ENCODE measurements at regions not wholly inside any gene's neighbourhood (a gene's known extent, or its start where the extent isn't known, plus 50 kb on each side); places are given as distances from the start of the nearest gene placed in this dataset.

DNA sequence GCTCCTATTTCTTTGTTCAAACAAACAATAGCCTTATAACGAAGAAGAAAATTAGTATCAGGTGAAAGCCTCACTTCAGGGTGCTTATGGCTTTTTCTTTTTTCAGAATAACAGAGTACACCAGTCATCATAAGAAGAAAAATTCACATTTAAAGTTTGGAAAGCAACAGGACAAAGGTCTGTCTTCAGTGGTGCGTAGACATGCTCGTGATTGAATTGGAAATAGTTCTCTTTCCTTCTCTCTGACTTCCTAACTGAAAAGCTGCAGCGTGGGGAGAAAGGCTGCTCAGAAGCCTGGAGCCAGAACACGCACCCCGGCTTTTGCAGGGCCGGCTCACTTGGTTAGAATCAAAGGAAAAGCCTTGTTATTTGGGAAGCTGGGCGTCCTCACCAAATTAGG, 127.6 kb upstream of the ZNF516 start (continued):
- TF ChIP-seq, protein P1, sequence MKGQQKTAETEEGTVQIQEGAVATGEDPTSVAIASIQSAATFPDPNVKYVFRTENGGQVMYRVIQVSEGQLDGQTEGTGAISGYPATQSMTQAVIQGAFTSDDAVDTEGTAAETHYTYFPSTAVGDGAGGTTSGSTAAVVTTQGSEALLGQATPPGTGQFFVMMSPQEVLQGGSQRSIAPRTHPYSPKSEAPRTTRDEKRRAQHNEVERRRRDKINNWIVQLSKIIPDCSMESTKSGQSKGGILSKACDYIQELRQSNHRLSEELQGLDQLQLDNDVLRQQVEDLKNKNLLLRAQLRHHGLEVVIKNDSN (CRISPR knock-in tag; IDR thresholded peaks at IDR 0.05) = no peak

DNA sequence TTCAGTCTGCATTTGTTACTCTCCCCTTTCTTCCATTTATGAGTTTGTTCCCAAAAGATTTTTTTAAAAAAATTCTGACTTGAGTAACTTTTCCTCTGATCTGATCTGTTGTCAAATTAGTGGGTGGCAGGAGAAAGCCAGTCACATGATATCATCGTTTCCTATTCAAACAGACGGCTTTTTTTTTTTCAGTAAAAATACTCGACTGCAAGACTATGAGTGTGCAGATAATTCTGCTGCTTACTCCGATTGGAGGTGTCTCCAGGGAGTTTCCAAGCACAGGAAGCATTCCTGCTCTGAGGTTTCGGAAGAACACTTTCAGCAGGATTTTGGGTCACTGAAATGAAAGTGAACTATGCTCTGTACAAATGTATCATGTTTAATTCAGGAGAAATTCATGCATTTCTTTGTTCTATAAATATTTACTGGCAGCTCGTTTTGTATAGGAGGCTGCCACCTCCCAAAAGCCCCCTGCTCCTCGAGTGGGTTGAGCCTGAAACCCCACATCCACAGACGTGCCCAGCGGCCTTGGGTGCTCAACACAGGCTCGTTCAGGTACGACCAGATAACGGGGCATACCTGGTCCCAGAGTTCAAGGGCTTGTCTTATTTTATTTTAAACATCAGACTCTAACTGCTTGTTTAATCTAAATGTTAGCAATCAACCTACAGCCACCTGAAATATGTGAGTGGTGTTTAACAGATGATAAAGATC, 126.9 kb upstream of the ZNF516 start:
- DNase-seq (ENCODE audit: low spot score) = no peak
- no peak for ATAC-seq
- Mint-ChIP-seq H3K4me1 (peaks cover 50% of the 10 kb centered on the region), H3K27ac (no peak overlapping the region), H3K4me3 (peak overlapping the region; percentile 77), H3K9me3 (no peaks in the 10 kb centered on the region), H3K27me3 (ENCODE audit: low read depth) (peaks cover 39% of the 10 kb centered on the region), H3K36me3 (no peaks in the 10 kb centered on the region)
- ChIA-PET CTCF (interaction anchor here (0.7 to 7.1 kb wide), 6 partner anchors 11 to 139 kb away, joined by 3 to 58 read pairs (median 8); no protein-coding TSS in a partner anchor), POLR2A (interaction anchor here (1.0 kb wide), 1 partner anchor 12 kb away, joined by 3 read pairs; no protein-coding TSS in a partner anchor)
- TF ChIP-seq SOX15 (CRISPR knock-in tag; IDR thresholded peaks at IDR 0.05) (no peak), RORB (CRISPR knock-in tag; IDR thresholded peaks at IDR 0.05) (no peak), TP53 (CRISPR knock-in tag; IDR thresholded peaks at IDR 0.05) (no peak), PRRX2 (CRISPR knock-in tag; IDR thresholded peaks at IDR 0.05) (no peak), ZNF232 (CRISPR knock-in tag; IDR thresholded peaks at IDR 0.05) (no peak)
- TF ChIP-seq, protein P2, sequence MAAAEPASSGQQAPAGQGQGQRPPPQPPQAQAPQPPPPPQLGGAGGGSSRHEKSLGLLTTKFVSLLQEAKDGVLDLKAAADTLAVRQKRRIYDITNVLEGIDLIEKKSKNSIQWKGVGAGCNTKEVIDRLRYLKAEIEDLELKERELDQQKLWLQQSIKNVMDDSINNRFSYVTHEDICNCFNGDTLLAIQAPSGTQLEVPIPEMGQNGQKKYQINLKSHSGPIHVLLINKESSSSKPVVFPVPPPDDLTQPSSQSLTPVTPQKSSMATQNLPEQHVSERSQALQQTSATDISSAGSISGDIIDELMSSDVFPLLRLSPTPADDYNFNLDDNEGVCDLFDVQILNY (CRISPR knock-in tag; IDR thresholded peaks at IDR 0.05) = no peak

DNA sequence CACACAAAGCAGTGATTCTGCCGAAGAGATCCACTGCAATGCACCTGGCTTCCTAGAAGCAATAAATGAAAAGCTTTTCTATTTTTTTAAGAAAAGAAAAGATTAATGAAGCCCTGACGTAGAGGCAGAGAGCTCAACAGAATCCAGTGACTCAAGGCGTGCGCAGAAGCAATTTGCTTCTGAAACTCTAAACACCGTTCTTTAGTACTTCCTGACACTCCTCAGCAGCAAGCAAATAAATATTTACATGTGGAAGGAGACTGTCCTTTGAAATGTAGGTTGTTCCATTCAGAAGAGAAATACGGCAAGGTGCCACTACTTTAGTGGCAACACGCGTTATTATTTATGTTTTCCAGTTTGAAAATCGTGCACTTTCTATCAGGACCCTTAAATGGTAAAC, 126.2 kb upstream of the ZNF516 start:
- Mint-ChIP-seq H3K4me3 (peak overlapping the region; percentile 77), H3K36me3 (no peaks in the 10 kb centered on the region), H3K27me3 (ENCODE audit: low read depth) (peaks cover 39% of the 10 kb centered on the region), H3K4me1 (peaks cover 53% of the 10 kb centered on the region), H3K9me3 (no peaks in the 10 kb centered on the region), H3K27ac (no peak overlapping the region; the same call in 1 of the 2 replicates)
- no peak for TF ChIP-seq GTF2I (CRISPR knock-in tag; conservative IDR thresholded peaks at IDR 0.05)
- no peak for TF ChIP-seq ZNF396 (CRISPR knock-in tag; IDR thresholded peaks at IDR 0.05; ENCODE audit: borderline replicate concordance)
- no peak for TF ChIP-seq FOXK1 (CRISPR knock-in tag; IDR thresholded peaks at IDR 0.05)
- TF ChIP-seq TP53 (CRISPR knock-in tag; IDR thresholded peaks at IDR 0.05) = no peak
- TF ChIP-seq NR2C2 (CRISPR knock-in tag; IDR thresholded peaks at IDR 0.05) = no peak
- no peak for TF ChIP-seq TEAD1 (CRISPR knock-in tag; IDR thresholded peaks at IDR 0.05)
- TF ChIP-seq, protein P3, sequence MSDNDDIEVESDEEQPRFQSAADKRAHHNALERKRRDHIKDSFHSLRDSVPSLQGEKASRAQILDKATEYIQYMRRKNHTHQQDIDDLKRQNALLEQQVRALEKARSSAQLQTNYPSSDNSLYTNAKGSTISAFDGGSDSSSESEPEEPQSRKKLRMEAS (CRISPR knock-in tag; IDR thresholded peaks at IDR 0.05) = no peak
- TF ChIP-seq, protein P4, sequence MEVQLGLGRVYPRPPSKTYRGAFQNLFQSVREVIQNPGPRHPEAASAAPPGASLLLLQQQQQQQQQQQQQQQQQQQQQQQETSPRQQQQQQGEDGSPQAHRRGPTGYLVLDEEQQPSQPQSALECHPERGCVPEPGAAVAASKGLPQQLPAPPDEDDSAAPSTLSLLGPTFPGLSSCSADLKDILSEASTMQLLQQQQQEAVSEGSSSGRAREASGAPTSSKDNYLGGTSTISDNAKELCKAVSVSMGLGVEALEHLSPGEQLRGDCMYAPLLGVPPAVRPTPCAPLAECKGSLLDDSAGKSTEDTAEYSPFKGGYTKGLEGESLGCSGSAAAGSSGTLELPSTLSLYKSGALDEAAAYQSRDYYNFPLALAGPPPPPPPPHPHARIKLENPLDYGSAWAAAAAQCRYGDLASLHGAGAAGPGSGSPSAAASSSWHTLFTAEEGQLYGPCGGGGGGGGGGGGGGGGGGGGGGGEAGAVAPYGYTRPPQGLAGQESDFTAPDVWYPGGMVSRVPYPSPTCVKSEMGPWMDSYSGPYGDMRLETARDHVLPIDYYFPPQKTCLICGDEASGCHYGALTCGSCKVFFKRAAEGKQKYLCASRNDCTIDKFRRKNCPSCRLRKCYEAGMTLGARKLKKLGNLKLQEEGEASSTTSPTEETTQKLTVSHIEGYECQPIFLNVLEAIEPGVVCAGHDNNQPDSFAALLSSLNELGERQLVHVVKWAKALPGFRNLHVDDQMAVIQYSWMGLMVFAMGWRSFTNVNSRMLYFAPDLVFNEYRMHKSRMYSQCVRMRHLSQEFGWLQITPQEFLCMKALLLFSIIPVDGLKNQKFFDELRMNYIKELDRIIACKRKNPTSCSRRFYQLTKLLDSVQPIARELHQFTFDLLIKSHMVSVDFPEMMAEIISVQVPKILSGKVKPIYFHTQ (CRISPR knock-in tag; IDR thresholded peaks at IDR 0.05) = no peak
- TF ChIP-seq JUN (CRISPR knock-in tag; IDR thresholded peaks at IDR 0.05) = no peak
- no peak for TF ChIP-seq RELA (CRISPR knock-in tag; IDR thresholded peaks at IDR 0.05; ENCODE audit: borderline replicate concordance)
- no peak for TF ChIP-seq ATF1 (CRISPR knock-in tag; IDR thresholded peaks at IDR 0.05)
- TF ChIP-seq ZNF423 (CRISPR knock-in tag; IDR thresholded peaks at IDR 0.05) = no peak
- no peak for TF ChIP-seq HMGA2 (CRISPR knock-in tag; IDR thresholded peaks at IDR 0.05)
- no peak for TF ChIP-seq ZNF138 (CRISPR knock-in tag; conservative IDR thresholded peaks at IDR 0.05)
- no peak for TF ChIP-seq RORB (CRISPR knock-in tag; IDR thresholded peaks at IDR 0.05)
- no peak for TF ChIP-seq GRHL2 (CRISPR knock-in tag; IDR thresholded peaks at IDR 0.05; ENCODE audit: insufficient replicate concordance, severe bottlenecking)
- TF ChIP-seq, protein P5, sequence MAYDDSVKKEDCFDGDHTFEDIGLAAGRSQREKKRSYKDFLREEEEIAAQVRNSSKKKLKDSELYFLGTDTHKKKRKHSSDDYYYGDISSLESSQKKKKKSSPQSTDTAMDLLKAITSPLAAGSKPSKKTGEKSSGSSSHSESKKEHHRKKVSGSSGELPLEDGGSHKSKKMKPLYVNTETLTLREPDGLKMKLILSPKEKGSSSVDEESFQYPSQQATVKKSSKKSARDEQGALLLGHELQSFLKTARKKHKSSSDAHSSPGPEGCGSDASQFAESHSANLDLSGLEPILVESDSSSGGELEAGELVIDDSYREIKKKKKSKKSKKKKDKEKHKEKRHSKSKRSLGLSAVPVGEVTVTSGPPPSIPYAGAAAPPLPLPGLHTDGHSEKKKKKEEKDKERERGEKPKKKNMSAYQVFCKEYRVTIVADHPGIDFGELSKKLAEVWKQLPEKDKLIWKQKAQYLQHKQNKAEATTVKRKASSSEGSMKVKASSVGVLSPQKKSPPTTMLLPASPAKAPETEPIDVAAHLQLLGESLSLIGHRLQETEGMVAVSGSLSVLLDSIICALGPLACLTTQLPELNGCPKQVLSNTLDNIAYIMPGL (CRISPR knock-in tag; IDR thresholded peaks at IDR 0.05) = no peak
- TF ChIP-seq NR1H2 (CRISPR knock-in tag; IDR thresholded peaks at IDR 0.05) = no peak
- TF ChIP-seq NFATC4 (CRISPR knock-in tag; IDR thresholded peaks at IDR 0.05) = no peak
- ChIA-PET CTCF (interaction anchor here (0.7 to 7.1 kb wide), 9 partner anchors 10 to 222 kb away, joined by 3 to 58 read pairs (median 6); no protein-coding TSS in a partner anchor), POLR2A (interaction anchor here (1.0 to 1.1 kb wide), 2 partner anchors 11 to 145 kb away, joined by 3 read pairs; no protein-coding TSS in a partner anchor)
- no peak for ATAC-seq
- no peak for DNase-seq (ENCODE audit: low spot score)
